ENCODE measurements at regions not wholly inside any gene's neighbourhood (a gene's known extent, or its start where the extent isn't known, plus 50 kb on each side); places are given as distances from the start of the nearest gene placed in this dataset.

DNA sequence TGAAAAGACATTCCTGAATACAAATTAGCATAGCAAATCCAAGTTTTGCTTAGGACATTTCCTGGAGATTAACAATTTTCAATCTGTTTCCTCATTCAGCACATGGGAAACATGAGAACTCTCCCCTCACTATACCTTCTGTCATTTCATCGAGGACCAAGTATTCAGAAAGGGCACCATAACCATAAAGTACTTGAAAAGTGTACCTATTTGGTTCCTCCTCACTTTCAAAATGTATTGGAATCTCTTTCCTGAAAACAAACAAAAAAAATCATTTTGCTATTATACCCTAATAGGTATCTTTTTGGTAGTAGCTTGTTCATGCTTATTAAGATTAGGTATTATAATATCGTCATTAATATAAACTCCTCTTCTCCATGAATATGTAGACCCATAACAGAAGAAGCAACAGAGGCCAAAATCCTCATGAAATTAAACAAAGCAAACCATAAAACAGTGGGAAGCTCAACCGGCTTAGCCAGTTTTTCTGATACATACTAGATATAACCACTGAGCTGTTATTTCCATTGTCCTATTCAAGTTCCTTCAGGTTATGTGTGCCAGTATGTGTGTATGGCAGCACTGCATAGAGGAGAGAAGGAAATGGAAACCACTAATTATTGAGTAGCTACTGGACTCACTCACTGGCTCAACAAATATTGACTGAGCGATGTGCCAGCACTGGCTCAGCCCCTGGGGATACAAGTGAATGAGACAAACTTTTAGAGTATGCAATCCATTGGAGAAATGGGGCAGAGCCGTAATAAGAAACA is 274.0 kb downstream of the MAFB start:
- no peak for TF ChIP-seq POLR2A (IDR thresholded peaks at IDR 0.05)
- TF ChIP-seq, protein P1, sequence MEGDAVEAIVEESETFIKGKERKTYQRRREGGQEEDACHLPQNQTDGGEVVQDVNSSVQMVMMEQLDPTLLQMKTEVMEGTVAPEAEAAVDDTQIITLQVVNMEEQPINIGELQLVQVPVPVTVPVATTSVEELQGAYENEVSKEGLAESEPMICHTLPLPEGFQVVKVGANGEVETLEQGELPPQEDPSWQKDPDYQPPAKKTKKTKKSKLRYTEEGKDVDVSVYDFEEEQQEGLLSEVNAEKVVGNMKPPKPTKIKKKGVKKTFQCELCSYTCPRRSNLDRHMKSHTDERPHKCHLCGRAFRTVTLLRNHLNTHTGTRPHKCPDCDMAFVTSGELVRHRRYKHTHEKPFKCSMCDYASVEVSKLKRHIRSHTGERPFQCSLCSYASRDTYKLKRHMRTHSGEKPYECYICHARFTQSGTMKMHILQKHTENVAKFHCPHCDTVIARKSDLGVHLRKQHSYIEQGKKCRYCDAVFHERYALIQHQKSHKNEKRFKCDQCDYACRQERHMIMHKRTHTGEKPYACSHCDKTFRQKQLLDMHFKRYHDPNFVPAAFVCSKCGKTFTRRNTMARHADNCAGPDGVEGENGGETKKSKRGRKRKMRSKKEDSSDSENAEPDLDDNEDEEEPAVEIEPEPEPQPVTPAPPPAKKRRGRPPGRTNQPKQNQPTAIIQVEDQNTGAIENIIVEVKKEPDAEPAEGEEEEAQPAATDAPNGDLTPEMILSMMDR (IDR thresholded peaks at IDR 0.05) = no peak

Data from tibial nerve (tissue), 3 donors.